WTC11 (cell line): ENCODE measurements at regions not wholly inside any gene's neighbourhood (a gene's known extent, or its start where the extent isn't known, plus 50 kb on each side); places are given as distances from the start of the nearest gene placed in this dataset.
"Not testable (repeated sequence)": the region's sequence is repeated elsewhere in the genome, so short reads cannot be mapped to it uniquely, and the experiment has no call there.

ENCODE experiments used
- ATAC-seq: fragments of 200-7000 bp; cut with Tn5 transposase; 2 replicates; pipeline ENCODE4 v1.10.0; 2021; ENCODE audit warnings: mild to moderate bottlenecking, moderate library complexity
- CTCF ChIA-PET: fragments of 300-600 bp; sonication (Branson Sonifier 250); formaldehyde crosslinking; loops from one replicate; lab custom pipeline; 2021; ENCODE audit warnings: antibody characterized with exemption; lab: Charles Lee
- POLR2A ChIA-PET: fragments of 350-600 bp; sonication (Branson Sonifier 250); formaldehyde crosslinking; loops from one replicate; lab custom pipeline; 2021; ENCODE audit warnings: antibody characterized with exemption; lab: Charles Lee
- DNase-seq: peaks from one replicate; pipeline ENCODE4 v3.0.0; 2021; ENCODE audit warnings: low spot score
- H3K27ac Mint-ChIP-seq: 2 replicates; pipeline ENCODE4 v1.8.0; 2021; ENCODE audit warnings: mixed read lengths
- H3K27me3 Mint-ChIP-seq: 2 replicates; pipeline ENCODE4 v1.8.0; 2021; ENCODE audit warnings: low read depth, mild to moderate bottlenecking, moderate library complexity, mixed read lengths
- H3K36me3 Mint-ChIP-seq: 2 replicates; pipeline ENCODE4 v1.8.0; 2021; ENCODE audit warnings: mixed read lengths
- H3K4me1 Mint-ChIP-seq: 2 replicates; pipeline ENCODE4 v1.8.0; 2022; ENCODE audit warnings: mixed read lengths
- H3K4me3 Mint-ChIP-seq: 2 replicates; pipeline ENCODE4 v1.8.0; 2021; ENCODE audit warnings: mild to moderate bottlenecking, moderate library complexity, mixed read lengths
- H3K9me3 Mint-ChIP-seq: 2 replicates; pipeline ENCODE4 v1.8.0; 2021; ENCODE audit warnings: mixed read lengths
- CREB1 ChIP-seq: sonication (generic); formaldehyde crosslinking; IDR thresholded peaks from 2 replicates; pipeline ENCODE4 v1.8.0; 2023; ENCODE audit warnings: mild to moderate bottlenecking, missing genetic modification reagents
- EMX1 ChIP-seq: fragments of 250-450 bp; sonication (Bioruptor Pico); IDR thresholded peaks from 2 replicates; pipeline ENCODE4 v1.8.0; 2021; ENCODE audit warnings: mild to moderate bottlenecking
- NFE2L1 ChIP-seq: sonication (generic); formaldehyde crosslinking; IDR thresholded peaks from 2 replicates; pipeline ENCODE4 v1.8.1; 2023; ENCODE audit warnings: missing genetic modification reagents
- NR2C2 ChIP-seq: sonication (generic); formaldehyde crosslinking; IDR thresholded peaks from 2 replicates; pipeline ENCODE4 v1.8.0; 2022; ENCODE audit warnings: mild to moderate bottlenecking, missing genetic modification reagents
- ZNF138 ChIP-seq: sonication (generic); formaldehyde crosslinking; conservative IDR thresholded peaks from 2 replicates; pipeline ENCODE4 v1.8.1; 2022; ENCODE audit warnings: mild to moderate bottlenecking, moderate library complexity, missing genetic modification reagents
- ZNF219 ChIP-seq: sonication (generic); formaldehyde crosslinking; IDR thresholded peaks from 2 replicates; pipeline ENCODE4 v1.8.0; 2023; ENCODE audit warnings: missing genetic modification reagents, mild to moderate bottlenecking, borderline replicate concordance
- ZNF423 ChIP-seq: fragments of 250-450 bp; sonication (Bioruptor Pico); IDR thresholded peaks from 2 replicates; pipeline ENCODE4 v2.1.2; 2022; ENCODE audit warnings: mild to moderate bottlenecking, moderate library complexity
- TF ChIP-seq, protein P1 (sequence below): fragments of 200-600 bp; IDR thresholded peaks from 2 replicates; pipeline ENCODE4 v1.8.0; 2022; ENCODE audit warnings: antibody characterized with exemption
- TF ChIP-seq, protein P2 (sequence below): sonication (generic); formaldehyde crosslinking; IDR thresholded peaks from 2 replicates; pipeline ENCODE4 v1.8.1; 2022; ENCODE audit warnings: mild to moderate bottlenecking, missing genetic modification reagents, moderate library complexity, borderline replicate concordance
- TF ChIP-seq, protein P3 (sequence below): fragments of 250-450 bp; sonication (Bioruptor Pico); IDR thresholded peaks from 2 replicates; pipeline ENCODE4 v1.8.0; 2021; ENCODE audit warnings: mild to moderate bottlenecking
- TF ChIP-seq, protein P4 (sequence below): fragments of 250-450 bp; sonication (Bioruptor Pico); IDR thresholded peaks from 2 replicates; pipeline ENCODE4 v2.1.2; 2022; ENCODE audit warnings: mild to moderate bottlenecking, moderate library complexity
- TF ChIP-seq, protein P5 (sequence below): sonication (generic); formaldehyde crosslinking; IDR thresholded peaks from 2 replicates; pipeline ENCODE4 v1.8.1; 2023; ENCODE audit warnings: mild to moderate bottlenecking, missing genetic modification reagents, moderate library complexity

DNA sequence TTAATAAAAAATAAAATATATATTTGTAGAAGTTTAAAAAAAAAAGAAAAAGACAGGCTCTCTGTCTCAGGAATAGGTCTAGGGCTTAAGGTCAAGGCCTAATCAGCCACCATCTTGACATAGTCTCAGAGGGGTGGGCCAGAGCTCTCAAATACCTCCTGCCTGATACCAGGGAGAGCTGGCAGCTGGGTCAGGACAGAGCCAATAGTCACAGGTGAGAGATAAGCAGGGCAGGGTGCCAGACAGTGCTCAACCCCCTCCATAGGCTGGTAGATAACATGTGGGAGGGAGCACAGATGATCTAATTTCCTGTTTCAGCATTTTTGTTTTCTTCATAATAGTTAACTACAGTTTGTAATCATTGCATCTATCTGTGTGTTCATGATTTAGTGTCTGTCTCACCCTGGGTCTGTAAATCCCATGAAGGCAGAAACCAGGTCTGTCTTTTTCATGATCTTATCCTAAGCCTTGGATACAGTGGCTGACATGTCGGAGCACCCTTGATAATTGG lies 152.0 kb upstream of the GRIK3 start:
- ATAC-seq (no peak), DNase-seq (no peak)
- POLR2A ChIA-PET = no interaction called here
- CTCF ChIA-PET = interaction anchor here (1.2 kb wide), 1 partner anchor 9 kb away, joined by 4 read pairs; no protein-coding TSS in a partner anchor
- H3K27ac Mint-ChIP-seq = no peak overlapping the region
- H3K4me3 Mint-ChIP-seq = no peak overlapping the region
- H3K36me3 Mint-ChIP-seq = peaks cover 2% of the 10 kb centered on the region; the same call in 1 of the 2 replicates
- peaks cover 8% of the 10 kb centered on the region for H3K4me1 Mint-ChIP-seq
- TF ChIP-seq, protein P1, sequence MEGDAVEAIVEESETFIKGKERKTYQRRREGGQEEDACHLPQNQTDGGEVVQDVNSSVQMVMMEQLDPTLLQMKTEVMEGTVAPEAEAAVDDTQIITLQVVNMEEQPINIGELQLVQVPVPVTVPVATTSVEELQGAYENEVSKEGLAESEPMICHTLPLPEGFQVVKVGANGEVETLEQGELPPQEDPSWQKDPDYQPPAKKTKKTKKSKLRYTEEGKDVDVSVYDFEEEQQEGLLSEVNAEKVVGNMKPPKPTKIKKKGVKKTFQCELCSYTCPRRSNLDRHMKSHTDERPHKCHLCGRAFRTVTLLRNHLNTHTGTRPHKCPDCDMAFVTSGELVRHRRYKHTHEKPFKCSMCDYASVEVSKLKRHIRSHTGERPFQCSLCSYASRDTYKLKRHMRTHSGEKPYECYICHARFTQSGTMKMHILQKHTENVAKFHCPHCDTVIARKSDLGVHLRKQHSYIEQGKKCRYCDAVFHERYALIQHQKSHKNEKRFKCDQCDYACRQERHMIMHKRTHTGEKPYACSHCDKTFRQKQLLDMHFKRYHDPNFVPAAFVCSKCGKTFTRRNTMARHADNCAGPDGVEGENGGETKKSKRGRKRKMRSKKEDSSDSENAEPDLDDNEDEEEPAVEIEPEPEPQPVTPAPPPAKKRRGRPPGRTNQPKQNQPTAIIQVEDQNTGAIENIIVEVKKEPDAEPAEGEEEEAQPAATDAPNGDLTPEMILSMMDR = no peak
- TF ChIP-seq, protein P2, sequence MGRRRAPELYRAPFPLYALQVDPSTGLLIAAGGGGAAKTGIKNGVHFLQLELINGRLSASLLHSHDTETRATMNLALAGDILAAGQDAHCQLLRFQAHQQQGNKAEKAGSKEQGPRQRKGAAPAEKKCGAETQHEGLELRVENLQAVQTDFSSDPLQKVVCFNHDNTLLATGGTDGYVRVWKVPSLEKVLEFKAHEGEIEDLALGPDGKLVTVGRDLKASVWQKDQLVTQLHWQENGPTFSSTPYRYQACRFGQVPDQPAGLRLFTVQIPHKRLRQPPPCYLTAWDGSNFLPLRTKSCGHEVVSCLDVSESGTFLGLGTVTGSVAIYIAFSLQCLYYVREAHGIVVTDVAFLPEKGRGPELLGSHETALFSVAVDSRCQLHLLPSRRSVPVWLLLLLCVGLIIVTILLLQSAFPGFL = no peak
- no peak for TF ChIP-seq ZNF138
- H3K27me3 Mint-ChIP-seq = peaks cover 5% of the 10 kb centered on the region
- H3K9me3 Mint-ChIP-seq = peaks cover 5% of the 10 kb centered on the region

DNA sequence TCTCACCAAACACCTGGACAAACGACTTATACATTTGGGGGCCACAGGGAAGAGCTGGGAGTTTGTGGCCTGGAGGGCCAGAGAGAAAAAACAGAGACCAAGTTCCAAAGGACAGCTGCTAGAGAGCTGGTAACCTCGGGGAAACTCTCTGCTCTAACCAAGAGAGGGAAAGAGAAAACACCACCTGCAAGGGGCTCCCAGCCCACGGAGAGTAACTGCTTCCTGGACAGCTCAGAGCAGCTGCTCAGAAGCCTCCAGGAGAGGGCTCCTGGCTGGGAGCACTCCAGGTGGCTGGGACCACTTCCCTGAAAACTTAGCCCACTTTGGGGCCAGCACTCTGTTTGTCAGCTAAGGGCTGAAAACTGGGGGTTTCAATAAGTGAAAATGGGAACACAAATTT lies 154.8 kb upstream of the GRIK3 start:
- TF ChIP-seq, protein P3, sequence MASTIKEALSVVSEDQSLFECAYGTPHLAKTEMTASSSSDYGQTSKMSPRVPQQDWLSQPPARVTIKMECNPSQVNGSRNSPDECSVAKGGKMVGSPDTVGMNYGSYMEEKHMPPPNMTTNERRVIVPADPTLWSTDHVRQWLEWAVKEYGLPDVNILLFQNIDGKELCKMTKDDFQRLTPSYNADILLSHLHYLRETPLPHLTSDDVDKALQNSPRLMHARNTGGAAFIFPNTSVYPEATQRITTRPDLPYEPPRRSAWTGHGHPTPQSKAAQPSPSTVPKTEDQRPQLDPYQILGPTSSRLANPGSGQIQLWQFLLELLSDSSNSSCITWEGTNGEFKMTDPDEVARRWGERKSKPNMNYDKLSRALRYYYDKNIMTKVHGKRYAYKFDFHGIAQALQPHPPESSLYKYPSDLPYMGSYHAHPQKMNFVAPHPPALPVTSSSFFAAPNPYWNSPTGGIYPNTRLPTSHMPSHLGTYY (CRISPR knock-in tag) = no peak
- peak; percentile 67 for TF ChIP-seq ZNF423 (CRISPR knock-in tag)
- TF ChIP-seq, all 79 proteins: peak for 1
- ATAC-seq (no peak), DNase-seq (no peak)
- POLR2A ChIA-PET = no interaction called here
- CTCF ChIA-PET = interaction anchor here (0.9 to 2.2 kb wide), 4 partner anchors 8 to 613 kb away, joined by 3 to 5 read pairs (median 4); no protein-coding TSS in a partner anchor
- peaks cover 5% of the 10 kb centered on the region for H3K27me3 Mint-ChIP-seq
- no peaks in the 10 kb centered on the region; the same call in 1 of the 2 replicates for H3K36me3 Mint-ChIP-seq
- H3K4me1 Mint-ChIP-seq = 0 out of 2 replicates have a peak, but pooled peaks cover 3% of the 10 kb centered on the region
- H3K9me3 Mint-ChIP-seq = 0 out of 2 replicates have a peak, but pooled peaks cover 6% of the 10 kb centered on the region
- no peak overlapping the region for H3K4me3 Mint-ChIP-seq
- no peak overlapping the region for H3K27ac Mint-ChIP-seq

DNA sequence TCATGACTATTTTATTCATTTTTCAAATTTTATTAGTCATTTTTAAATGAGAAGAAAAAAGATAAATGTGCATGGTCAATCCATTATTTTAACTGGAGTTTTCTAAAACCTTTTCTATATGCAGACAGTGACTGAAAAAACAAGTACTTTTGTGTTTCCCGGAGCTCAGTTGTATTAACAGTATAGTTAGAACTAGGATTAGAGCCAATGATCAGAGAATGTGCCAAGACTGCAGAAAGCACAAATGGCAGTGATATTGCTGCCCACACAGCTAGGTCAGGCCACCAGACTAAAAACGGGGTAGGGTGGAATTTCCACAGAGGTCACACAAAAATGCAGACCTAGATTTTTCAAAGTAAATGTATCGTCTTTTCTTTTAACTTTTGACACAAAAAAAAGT lies 163.1 kb upstream of the GRIK3 start:
- peaks cover 7% of the 10 kb centered on the region for H3K4me1 Mint-ChIP-seq
- peaks cover 4% of the 10 kb centered on the region for H3K27me3 Mint-ChIP-seq
- ChIA-PET CTCF (no interaction called here), POLR2A (no interaction called here)
- DNase-seq (no peak), ATAC-seq (no peak)
- TF ChIP-seq, protein P4, sequence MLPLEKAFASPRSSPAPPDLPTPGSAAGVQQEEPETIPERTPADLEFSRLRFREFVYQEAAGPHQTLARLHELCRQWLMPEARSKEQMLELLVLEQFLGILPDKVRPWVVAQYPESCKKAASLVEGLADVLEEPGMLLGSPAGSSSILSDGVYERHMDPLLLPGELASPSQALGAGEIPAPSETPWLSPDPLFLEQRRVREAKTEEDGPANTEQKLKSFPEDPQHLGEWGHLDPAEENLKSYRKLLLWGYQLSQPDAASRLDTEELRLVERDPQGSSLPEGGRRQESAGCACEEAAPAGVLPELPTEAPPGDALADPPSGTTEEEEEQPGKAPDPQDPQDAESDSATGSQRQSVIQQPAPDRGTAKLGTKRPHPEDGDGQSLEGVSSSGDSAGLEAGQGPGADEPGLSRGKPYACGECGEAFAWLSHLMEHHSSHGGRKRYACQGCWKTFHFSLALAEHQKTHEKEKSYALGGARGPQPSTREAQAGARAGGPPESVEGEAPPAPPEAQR (CRISPR knock-in tag) = no peak
- no peak for TF ChIP-seq EMX1 (CRISPR knock-in tag)
- TF ChIP-seq ZNF219 (CRISPR knock-in tag) = no peak
- no peak for TF ChIP-seq NR2C2 (CRISPR knock-in tag)
- no peak for TF ChIP-seq CREB1 (CRISPR knock-in tag)
- TF ChIP-seq NFE2L1 (CRISPR knock-in tag) = no peak
- TF ChIP-seq, protein P5, sequence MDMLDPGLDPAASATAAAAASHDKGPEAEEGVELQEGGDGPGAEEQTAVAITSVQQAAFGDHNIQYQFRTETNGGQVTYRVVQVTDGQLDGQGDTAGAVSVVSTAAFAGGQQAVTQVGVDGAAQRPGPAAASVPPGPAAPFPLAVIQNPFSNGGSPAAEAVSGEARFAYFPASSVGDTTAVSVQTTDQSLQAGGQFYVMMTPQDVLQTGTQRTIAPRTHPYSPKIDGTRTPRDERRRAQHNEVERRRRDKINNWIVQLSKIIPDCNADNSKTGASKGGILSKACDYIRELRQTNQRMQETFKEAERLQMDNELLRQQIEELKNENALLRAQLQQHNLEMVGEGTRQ (CRISPR knock-in tag) = no peak
- no peak overlapping the region for H3K27ac Mint-ChIP-seq
- peaks cover 16% of the 10 kb centered on the region; the same call in 1 of the 2 replicates for H3K9me3 Mint-ChIP-seq
- H3K36me3 Mint-ChIP-seq = no peaks in the 10 kb centered on the region
- no peak overlapping the region for H3K4me3 Mint-ChIP-seq

DNA sequence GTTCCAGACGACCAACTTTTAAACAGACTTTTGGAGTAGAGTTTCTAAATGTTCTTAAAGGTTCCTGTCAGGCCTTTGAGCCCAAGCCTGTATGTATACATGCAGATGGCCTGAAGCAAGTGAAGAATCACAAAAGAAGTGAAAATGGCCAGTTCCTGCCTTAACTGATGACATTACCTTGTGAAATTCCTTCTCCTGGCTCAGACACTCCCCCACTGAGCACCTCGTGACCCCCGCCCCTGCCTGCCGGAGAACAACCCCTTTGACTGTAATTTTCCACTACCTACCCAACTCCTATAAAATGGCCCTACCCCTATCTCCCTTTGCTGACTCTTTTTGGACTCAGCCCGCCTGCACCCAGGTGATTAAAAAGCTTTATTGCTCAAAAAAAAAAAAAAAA lies 180.0 kb upstream of the GRIK3 start:
- DNase-seq (peak; percentile 58), ATAC-seq (peak; percentile 63; the same call in 1 of the 2 replicates)
- H3K4me1 Mint-ChIP-seq = peaks cover 19% of the 10 kb centered on the region
- H3K27me3 Mint-ChIP-seq, H3K4me3 Mint-ChIP-seq: not testable (repeated sequence)
- TF ChIP-seq, protein P5 (CRISPR knock-in tag) = peak; percentile 65
- POLR2A ChIA-PET = interaction anchor here (0.9 kb wide), 1 partner anchor 56 kb away, joined by 5 read pairs; no protein-coding TSS in a partner anchor
- peak overlapping the region; percentile 92 for H3K27ac Mint-ChIP-seq
- peaks cover 32% of the 10 kb centered on the region for H3K9me3 Mint-ChIP-seq
- peaks cover 23% of the 10 kb centered on the region for H3K36me3 Mint-ChIP-seq
- CTCF ChIA-PET = interaction anchor here (0.6 to 0.7 kb wide), 3 partner anchors 47 to 1138 kb away, joined by 3 to 8 read pairs (median 3); no protein-coding TSS in a partner anchor
